HG03342 (cell line): ENCODE measurements at regions not wholly inside any gene's neighbourhood (a gene's known extent, or its start where the extent isn't known, plus 50 kb on each side); places are given as distances from the start of the nearest gene placed in this dataset.

ENCODE experiments used
- ATAC-seq: cut with Tn5 transposase; IDR thresholded peaks from one replicate; pipeline ENCODE4 v1.9.1; 2021; ENCODE audit warnings: mild to moderate bottlenecking, moderate library complexity; ENCODE audit not compliant: unreplicated experiment

- ATAC-seq = no peak
These were observed 390.0 kb upstream of the NOVA1 start for GRCh38 chr14:26987744-26988363.

GRCh38 chr14:26990946-26991345 is 393.1 kb upstream of the NOVA1 start:
- no peak for ATAC-seq

DNA sequence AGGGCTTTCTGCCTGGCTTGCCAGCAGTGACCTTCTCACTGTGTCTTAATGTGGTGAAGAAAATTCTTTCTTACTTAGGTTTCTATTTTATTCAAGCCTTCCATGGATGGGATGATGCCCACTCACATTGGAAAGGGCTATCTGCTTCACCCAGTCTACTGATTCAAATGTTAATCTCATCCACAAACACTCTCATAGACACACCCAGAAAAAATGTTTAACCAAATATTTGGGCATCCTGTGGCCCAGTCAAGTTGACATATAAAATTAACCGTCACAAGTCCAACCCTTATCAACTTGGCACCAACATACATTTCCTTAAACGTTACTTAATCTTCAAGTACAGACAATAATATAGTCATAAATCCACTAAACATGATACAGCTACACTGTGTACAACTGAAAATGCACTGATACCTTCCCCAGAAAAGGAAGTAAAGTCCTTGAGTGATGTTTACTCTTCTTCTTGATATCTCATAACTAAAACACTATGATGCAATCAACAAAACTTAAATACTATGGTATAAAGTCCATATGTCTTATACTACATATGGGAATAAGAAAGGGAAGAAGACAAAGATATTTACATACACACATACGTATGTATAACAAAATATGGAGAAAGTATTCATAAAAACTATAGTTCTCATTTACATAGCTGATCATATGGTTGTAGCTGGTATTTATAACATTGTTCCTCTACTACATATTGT is 394.7 kb upstream of the NOVA1 start:
- ATAC-seq = no peak

GRCh38 chr14:26993556-26993955 is 395.7 kb upstream of the NOVA1 start:
- ATAC-seq = no peak

GRCh38 chr14:26995301-26995700 is 397.5 kb upstream of the NOVA1 start:
- no peak for ATAC-seq

DNA sequence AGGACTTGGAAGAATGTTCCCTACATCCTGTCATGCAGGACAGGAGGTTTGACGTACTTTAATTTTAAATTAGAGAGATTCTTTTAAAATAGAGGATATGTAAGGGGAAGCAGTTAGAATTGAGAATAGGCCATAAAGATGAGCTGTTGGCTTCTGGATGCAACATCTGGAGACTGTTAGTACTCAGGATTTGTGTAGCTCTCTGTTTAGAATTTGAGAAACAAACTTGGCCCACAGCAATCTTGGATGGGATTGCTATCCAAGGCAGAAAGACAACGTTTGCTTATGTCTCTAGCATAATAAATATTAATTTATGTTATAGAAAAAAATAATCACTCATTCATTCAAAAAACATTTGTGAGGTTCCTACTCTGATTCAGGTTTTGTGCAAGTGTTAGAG is 398.4 kb upstream of the NOVA1 start:
- no peak for ATAC-seq

DNA sequence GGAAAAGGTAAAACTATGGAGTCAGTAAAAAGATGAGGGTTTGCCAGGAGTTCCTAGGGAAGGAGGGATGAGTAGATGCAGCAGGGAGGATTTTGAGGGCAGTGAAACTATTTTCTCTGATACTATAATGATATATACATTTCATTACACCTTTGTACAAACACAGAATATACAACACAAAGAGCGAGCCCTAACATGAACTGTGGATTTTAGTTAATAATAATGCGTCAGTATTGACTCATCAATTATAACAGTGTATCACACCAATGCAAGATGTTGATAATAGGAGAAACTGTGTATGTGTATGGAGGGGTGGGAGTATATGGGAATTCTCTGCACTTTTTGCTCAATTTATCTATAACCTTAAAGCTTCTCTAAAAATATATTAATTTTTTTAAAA is 404.3 kb upstream of the NOVA1 start:
- ATAC-seq = no peak

DNA sequence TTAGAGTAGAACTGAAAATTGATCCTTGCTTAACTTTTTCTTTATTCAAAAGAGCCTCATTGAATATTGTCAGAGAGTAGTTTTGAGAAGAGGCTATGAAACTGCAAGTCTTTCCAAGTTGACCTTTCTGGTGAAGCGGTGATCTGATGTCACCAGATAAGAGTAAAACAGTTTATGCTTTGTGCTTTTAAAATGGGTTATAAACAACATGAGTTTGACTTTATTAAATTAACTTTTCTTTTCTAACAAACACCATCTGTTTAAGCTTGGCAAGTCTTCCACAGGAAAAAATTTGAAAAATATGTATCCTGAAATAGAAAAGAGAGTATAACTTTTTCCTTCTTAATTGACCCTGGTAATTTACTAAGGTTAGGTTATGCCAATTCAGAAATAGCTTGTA is 408.7 kb upstream of the NOVA1 start:
- no peak for ATAC-seq

GRCh38 chr14:27008187-27008586 is 410.4 kb upstream of the NOVA1 start:
- ATAC-seq = no peak

DNA sequence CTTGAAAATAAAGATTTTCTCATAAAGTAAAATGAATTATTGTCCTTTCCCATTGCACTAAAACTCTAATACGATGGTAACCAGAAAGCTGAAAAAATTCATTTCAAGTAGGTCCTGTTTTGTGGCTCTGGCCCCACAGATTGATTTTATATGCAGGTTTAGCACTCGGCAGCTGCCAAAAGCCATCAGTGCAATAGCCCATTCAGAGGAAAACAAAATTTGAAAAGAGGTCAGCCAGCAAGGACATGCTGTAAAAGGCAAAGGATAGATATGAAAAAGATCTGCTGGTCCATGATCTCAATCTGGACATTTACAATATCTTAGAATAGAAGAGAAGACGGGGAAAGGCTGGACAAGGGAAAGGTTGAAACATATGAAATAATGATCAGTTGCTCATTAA is 414.8 kb upstream of the NOVA1 start:
- ATAC-seq = no peak

- no peak for ATAC-seq
These were observed 415.8 kb upstream of the NOVA1 start for GRCh38 chr14:27013678-27014077.

DNA sequence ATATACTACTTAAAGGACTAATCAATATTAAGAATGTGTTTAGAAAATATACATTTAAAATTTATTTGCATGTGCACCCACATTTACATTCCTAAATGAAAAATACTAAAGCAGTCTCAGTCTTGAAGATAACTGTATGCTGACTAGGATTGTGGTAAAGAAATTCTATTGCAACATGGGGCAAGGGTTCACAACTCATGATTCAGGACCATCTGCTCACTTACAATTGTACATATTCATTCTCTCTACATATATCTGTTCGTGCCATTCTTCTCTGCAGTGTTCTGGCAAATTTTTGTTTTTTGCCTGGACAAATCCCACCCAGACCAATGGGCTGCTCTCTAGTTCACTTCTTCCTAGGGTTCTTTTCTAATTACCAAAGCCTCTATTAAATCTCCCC is 417.2 kb upstream of the NOVA1 start:
- no peak for ATAC-seq

DNA sequence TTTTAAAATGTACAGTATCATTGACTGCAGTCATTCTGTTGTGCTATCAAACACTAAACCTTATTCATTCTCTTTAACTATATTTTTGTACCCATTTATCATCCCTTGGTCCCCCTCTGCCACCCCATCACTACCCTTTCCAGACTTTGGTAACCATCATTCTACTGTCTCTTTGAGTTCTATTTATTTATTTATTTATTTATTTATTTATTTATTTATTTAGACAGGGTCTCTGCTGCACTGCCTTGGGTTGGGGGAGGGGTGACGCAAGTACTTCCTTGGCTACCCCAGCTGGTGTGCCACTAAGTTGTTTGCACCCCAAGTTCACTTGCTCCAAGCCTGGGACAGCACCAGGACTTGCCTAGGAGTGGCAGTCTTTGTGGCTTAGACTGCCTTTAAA is 427.8 kb upstream of the NOVA1 start:
- ATAC-seq = no peak

GRCh38 chr14:27026097-27026496 is 428.3 kb upstream of the NOVA1 start:
- no peak for ATAC-seq

DNA sequence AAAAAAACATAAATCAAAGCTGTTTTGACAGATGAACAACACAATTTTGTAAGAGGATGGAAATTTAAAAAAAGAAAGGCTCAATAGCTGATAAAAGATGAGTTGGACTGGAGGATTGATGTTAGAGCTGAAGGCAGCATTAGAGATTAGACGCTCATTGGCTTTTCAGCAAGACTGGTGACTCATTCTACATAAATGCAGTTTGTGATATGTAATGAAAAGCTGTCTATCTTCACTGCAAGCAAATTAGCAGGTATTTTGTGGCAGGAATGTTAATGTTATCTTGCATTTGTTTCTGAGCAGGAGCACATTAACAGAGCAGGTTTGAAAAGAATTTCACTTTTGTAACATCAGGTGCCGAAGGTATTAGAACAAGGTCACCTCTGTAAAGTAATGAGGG is 442.7 kb upstream of the NOVA1 start:
- ATAC-seq = no peak

DNA sequence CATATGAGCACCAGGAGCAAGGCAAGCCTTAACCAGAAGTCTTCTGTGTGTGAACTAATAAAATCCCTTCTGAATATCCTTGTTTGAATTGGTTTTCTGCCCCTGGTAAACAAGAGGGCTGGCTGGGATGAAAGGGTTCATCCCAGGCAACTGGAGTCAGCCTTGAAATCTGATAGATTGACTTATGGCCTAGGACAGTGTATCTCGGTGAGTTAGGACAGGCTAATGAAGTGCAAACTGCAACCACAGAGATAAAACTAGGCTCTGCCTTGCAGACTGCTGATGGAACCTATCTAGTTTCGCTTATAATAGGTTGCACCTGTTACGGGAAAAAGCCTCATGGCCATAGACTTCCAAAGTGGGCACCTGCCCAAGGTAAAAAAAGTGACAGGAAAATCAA is 451.9 kb upstream of the NOVA1 start:
- no peak for ATAC-seq

- no peak for ATAC-seq
These were observed 452.4 kb upstream of the NOVA1 start for GRCh38 chr14:27050208-27050607.

DNA sequence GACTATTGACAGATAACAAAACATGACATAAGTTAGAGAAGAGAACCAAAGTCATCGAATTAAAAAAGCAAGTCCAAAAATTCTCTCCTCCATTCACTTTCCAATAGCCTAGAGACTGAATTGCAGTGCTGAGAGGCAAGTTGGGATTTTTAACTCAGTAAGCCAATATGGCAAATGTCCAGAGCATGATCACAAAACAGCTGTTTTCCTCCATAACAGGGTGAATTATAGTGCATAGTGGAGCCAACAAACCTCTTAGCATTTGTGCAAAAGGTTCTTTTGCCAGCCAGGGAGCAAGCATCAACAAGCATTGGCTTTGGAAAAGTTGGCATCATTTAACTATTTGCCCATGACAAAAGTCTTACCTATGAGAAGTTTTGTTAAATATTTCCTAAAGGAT is 458.8 kb upstream of the NOVA1 start:
- ATAC-seq = no peak

DNA sequence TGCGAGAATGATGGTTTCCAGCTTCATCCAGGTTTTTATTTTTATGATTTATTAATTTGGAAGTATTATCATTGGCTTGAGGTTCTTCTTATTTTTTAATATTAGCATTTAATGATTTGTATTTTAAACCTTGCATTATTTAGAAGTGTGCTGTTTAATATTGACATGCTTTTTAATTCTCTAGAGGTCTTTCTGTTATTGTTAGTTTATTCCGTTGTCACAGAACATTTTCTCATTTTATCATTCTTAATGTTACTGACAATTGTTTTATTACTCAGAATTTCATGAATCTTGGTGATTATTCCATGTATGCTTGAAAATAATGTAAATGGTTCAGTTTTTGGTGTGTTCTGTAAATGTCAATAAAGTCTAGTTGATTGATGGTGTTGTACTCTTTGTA is 463.5 kb upstream of the NOVA1 start:
- no peak for ATAC-seq

GRCh38 chr14:27063959-27064358 is 466.1 kb upstream of the NOVA1 start:
- no peak for ATAC-seq

DNA sequence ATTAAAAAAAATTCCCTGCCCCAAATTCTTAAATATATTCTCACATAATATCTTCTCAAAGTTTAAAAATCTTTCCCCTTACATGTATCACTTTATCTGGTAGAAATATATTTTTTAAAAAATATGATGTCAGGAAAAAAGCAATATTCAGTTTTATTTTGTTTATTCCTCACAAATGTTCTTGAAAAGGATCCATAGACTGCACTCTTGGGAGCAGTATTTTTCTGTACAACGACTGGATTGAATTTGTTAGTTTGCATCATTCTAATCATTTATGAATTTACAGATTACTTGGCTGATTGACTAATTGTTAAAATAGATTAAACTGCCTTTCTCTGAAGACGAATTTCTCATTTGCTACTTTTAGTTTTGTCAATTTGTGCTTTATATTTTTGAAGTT is 468.1 kb upstream of the NOVA1 start:
- ATAC-seq = no peak

- no peak for ATAC-seq
These were observed 470.1 kb upstream of the NOVA1 start for GRCh38 chr14:27067961-27068360.

- ATAC-seq = no peak
These were observed 474.8 kb upstream of the NOVA1 start for GRCh38 chr14:27072589-27072988.
